GM12878 (cell line): ENCODE measurements at regions not wholly inside any gene's neighbourhood (a gene's known extent, or its start where the extent isn't known, plus 50 kb on each side); places are given as distances from the start of the nearest gene placed in this dataset.

ENCODE experiments used
- ATAC-seq: fragments of 200-7000 bp; cut with Tn5 transposase; 3 replicates; pipeline ENCODE4 v1.9.1; 2020; ENCODE audit warnings: mild to moderate bottlenecking, moderate library complexity
- BruUV-seq: library from RNA; stranded (reverse); fragments of 400-500 nt; replicated peaks from 2 replicates; lab custom pipeline; 2021; lab: Mats Ljungman, UMichigan
- CTCF ChIA-PET: fragments of 300-600 bp; sonication (Branson Sonifier 250); formaldehyde crosslinking; extraction: SDS; loops from one replicate; lab custom pipeline; 2021; ENCODE audit warnings: inconsistent platforms; lab: Yijun Ruan, JAX
- POLR2A ChIA-PET: fragments of 350-600 bp; formaldehyde crosslinking; extraction: SDS; loops from one replicate; lab custom pipeline; 2021; ENCODE audit warnings: inconsistent platforms; lab: Charles Lee
- RAD21 ChIA-PET: fragments of 300-600 bp; sonication (Branson Sonifier 250); formaldehyde crosslinking; loops from one replicate; lab custom pipeline; 2023; ENCODE audit warnings: antibody characterized with exemption; ENCODE audit not compliant: unreplicated experiment; lab: Charles Lee
- SMC1A ChIA-PET: fragments of 300-600 bp; sonication (Branson Sonifier 250); formaldehyde crosslinking; loops from one replicate; lab custom pipeline; 2023; ENCODE audit not compliant: unreplicated experiment, uncharacterized antibody; lab: Charles Lee
- DNase-seq: peaks from one replicate; pipeline ENCODE4 v3.0.0-alpha.2; 2011; ENCODE audit warnings: low read depth, low spot score
- FAIRE-seq: peaks from 3 replicates; lab custom pipeline; 2011; peaks lifted over from hg19 to GRCh38; lab: Jason Lieb, UNC
- H2AFZ ChIP-seq: 2 replicates; pipeline ENCODE4 v1.6.0; 2011; ENCODE audit warnings: low read depth, low read length, control low read depth; ENCODE audit not compliant: control insufficient read depth
- H3K27ac ChIP-seq: 2 replicates; pipeline ENCODE4 v1.5.1; 2011; ENCODE audit warnings: control low read depth; ENCODE audit not compliant: control insufficient read depth, insufficient read depth
- H3K27me3 ChIP-seq, 2 experiments: replicated peaks in 1 of 2; 2 replicates each; pipeline versions ENCODE4 v1.6.0 to v1.6.1; 2011; ENCODE audit warnings: low read length in 1 of 2; ENCODE audit not compliant: control insufficient read depth in 2 of 2, insufficient read depth in 2 of 2
- H3K36me3 ChIP-seq, 2 experiments: 2 replicates each; pipeline ENCODE4 v1.5.1; 2011; ENCODE audit warnings: low read length in 1 of 2; ENCODE audit not compliant: control insufficient read depth in 2 of 2, insufficient read depth in 2 of 2
- H3K4me1 ChIP-seq: 2 replicates; pipeline ENCODE4 v1.6.1; 2011; ENCODE audit warnings: mild to moderate bottlenecking, low read length, moderate library complexity, mixed read lengths; ENCODE audit not compliant: control insufficient read depth, insufficient read depth
- H3K4me2 ChIP-seq: 2 replicates; pipeline ENCODE4 v1.6.0; 2011; ENCODE audit warnings: control low read depth; ENCODE audit not compliant: control insufficient read depth, insufficient read depth
- H3K4me3 ChIP-seq: fragments of 200-600 bp; sonication (generic); 2 replicates; pipeline ENCODE4 v1.5.1; 2016
- H3K79me2 ChIP-seq: 2 replicates; pipeline ENCODE4 v1.6.0; 2011; ENCODE audit warnings: low read length; ENCODE audit not compliant: control insufficient read depth, insufficient read depth
- H3K9ac ChIP-seq: 2 replicates; pipeline ENCODE4 v1.8.0; 2011; ENCODE audit warnings: low read length, control low read depth, mixed read lengths; ENCODE audit not compliant: control insufficient read depth, insufficient read depth
- H3K9me3 ChIP-seq: replicated peaks from 3 replicates; pipeline ENCODE4 v1.5.1; 2011; ENCODE audit warnings: mild to moderate bottlenecking, low read length; ENCODE audit not compliant: control insufficient read depth, insufficient read depth
- H4K20me1 ChIP-seq: 2 replicates; pipeline ENCODE4 v1.6.0; 2011; ENCODE audit not compliant: control insufficient read depth, insufficient read depth
- CBX3 ChIP-seq: fragments of 200-600 bp; sonication (generic); IDR thresholded peaks from 2 replicates; pipeline ENCODE4 v1.6.1; 2016; ENCODE audit warnings: low read depth, borderline replicate concordance
- CBX5 ChIP-seq: sonication (generic); IDR thresholded peaks from 2 replicates; pipeline ENCODE4 v1.6.1; 2016; ENCODE audit warnings: low read depth, moderate library complexity, mild to moderate bottlenecking, inconsistent platforms
- EP300 ChIP-seq, 2 experiments: fragments of 150-350 bp in 1 of 2; IDR thresholded peaks; 2 replicates each; pipeline ENCODE4 v1.6.1; 2011 to 2012; ENCODE audit warnings: low read depth in 2 of 2, low read length in 2 of 2, borderline replicate concordance in 1 of 2, improper control_type of control experiment in 1 of 2, inconsistent platforms in 1 of 2; ENCODE audit not compliant: control insufficient read depth in 1 of 2
- EZH2 ChIP-seq: IDR thresholded peaks from 2 replicates; pipeline ENCODE4 v1.6.1; 2012; ENCODE audit warnings: low read depth, mild to moderate bottlenecking, control low read depth, inconsistent platforms, low read length, borderline replicate concordance; ENCODE audit not compliant: control insufficient read depth
- FOXK2 ChIP-seq: fragments of 450-650 bp; IDR thresholded peaks from 2 replicates; pipeline ENCODE4 v1.6.1; 2017; ENCODE audit warnings: mild to moderate bottlenecking, moderate library complexity
- GABPA ChIP-seq: IDR thresholded peaks from 2 replicates; pipeline ENCODE4 v1.6.1; 2014; ENCODE audit warnings: antibody characterized with exemption, low read depth, mild to moderate bottlenecking, inconsistent platforms
- KAT2A ChIP-seq: conservative IDR thresholded peaks from 2 replicates; pipeline ENCODE4 v1.6.1; 2011; ENCODE audit warnings: low read depth, low read length; ENCODE audit not compliant: control insufficient read depth
- MYB ChIP-seq: fragments of 150-350 bp; IDR thresholded peaks from 2 replicates; pipeline ENCODE4 v1.6.1; 2014; ENCODE audit warnings: mild to moderate bottlenecking, low read depth, low read length, borderline replicate concordance
- NBN ChIP-seq: fragments of 450-650 bp; IDR thresholded peaks from 2 replicates; pipeline ENCODE4 v1.6.1; 2016
- NR2C1 ChIP-seq: fragments of 450-650 bp; IDR thresholded peaks from 2 replicates; pipeline ENCODE4 v1.6.1; 2017; ENCODE audit warnings: antibody characterized with exemption, mild to moderate bottlenecking, moderate library complexity
- PML ChIP-seq: IDR thresholded peaks from 2 replicates; pipeline ENCODE4 v1.6.1; 2012; ENCODE audit warnings: low read length, inconsistent platforms
- SREBF2 ChIP-seq: IDR thresholded peaks from 2 replicates; pipeline ENCODE4 v1.6.1; 2012; ENCODE audit warnings: mild to moderate bottlenecking, low read length
- ZNF207 ChIP-seq: fragments of 450-650 bp; IDR thresholded peaks from 2 replicates; pipeline ENCODE4 v1.6.1; 2014; ENCODE audit warnings: antibody characterized with exemption, mild to moderate bottlenecking, borderline replicate concordance
- ZNF24 ChIP-seq: fragments of 450-650 bp; IDR thresholded peaks from 2 replicates; pipeline ENCODE4 v1.6.1; 2017; ENCODE audit warnings: antibody characterized with exemption, mild to moderate bottlenecking
- ZZZ3 ChIP-seq: IDR thresholded peaks from 2 replicates; pipeline ENCODE4 v1.6.1; 2011; ENCODE audit warnings: low read depth; ENCODE audit not compliant: control insufficient read depth, insufficient read length
- WGBS: methylation state at CpG from one replicate; pipeline ENCODE4 v1.1.6; 2016; ENCODE audit warnings: low lambda C conversion rate; ENCODE audit not compliant: insufficient replicate concordance, insufficient coverage; ENCODE audit errors: missing lambda C conversion rate; 5-methylcytosine and 5-hydroxymethylcytosine counted together
- in situ Hi-C: fragments of 300-500 bp; cut with MboI; formaldehyde crosslinking; loops from 9 replicates; pipeline ENCODE4 v1.14.3; 2018; ENCODE audit warnings: mixed read lengths
- intact Hi-C: fragments of 100-400 bp; cut with micrococcal nuclease; formaldehyde crosslinking; loops from one replicate; pipeline ENCODE4 v1.14.2; 2022; ENCODE audit not compliant: unreplicated experiment
- TF ChIP-seq, protein P1 (sequence below): IDR thresholded peaks from 2 replicates; pipeline ENCODE4 v1.6.1; 2011; ENCODE audit warnings: low read depth, low read length, improper control_type of control experiment, borderline replicate concordance
- TF ChIP-seq, protein P2 (sequence below): fragments of 450-650 bp; conservative IDR thresholded peaks from 2 replicates; pipeline ENCODE4 v1.6.1; 2017; ENCODE audit warnings: mild to moderate bottlenecking, moderate library complexity
- TF ChIP-seq, protein P3 (sequence below): fragments of 450-650 bp; IDR thresholded peaks from 2 replicates; pipeline ENCODE4 v1.6.1; 2016; ENCODE audit warnings: mild to moderate bottlenecking
- TF ChIP-seq, protein P4 (sequence below): IDR thresholded peaks from 2 replicates; pipeline ENCODE4 v1.6.1; 2012; ENCODE audit warnings: low read depth, low read length, improper control_type of control experiment

DNA sequence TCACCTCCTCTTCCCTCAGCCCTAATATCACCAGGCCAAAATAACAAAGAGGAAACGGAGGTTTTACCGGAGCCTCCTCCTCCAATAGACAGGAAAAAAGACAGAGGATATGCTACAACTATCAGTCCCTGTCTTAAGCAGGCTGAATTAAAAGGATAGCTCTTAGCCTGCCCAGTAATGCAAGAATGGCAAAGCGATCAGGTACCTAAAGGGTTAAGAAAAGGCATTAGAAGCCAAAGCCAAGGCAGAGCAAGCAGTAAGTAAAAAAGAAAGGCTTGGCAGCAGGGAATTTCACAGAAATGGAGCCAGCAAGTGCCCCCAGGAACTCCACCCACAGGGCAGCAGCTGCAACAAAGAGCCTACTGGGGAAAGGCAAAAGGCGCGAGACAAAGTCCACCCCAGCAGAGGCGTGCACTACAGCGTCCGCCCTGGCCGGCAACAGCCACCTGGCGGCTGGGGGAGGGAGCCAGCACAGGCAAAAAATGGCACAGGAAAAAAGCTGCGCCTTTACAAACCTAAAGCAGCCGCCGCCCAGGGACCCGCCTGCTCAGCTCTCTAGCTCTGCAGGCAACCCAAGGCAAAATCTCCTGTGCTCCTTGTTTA is 220.6 kb upstream of the ZC4H2 start (continued):
- TF ChIP-seq, protein P1, sequence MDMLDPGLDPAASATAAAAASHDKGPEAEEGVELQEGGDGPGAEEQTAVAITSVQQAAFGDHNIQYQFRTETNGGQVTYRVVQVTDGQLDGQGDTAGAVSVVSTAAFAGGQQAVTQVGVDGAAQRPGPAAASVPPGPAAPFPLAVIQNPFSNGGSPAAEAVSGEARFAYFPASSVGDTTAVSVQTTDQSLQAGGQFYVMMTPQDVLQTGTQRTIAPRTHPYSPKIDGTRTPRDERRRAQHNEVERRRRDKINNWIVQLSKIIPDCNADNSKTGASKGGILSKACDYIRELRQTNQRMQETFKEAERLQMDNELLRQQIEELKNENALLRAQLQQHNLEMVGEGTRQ = no peak
- TF ChIP-seq ZZZ3 = no peak

DNA sequence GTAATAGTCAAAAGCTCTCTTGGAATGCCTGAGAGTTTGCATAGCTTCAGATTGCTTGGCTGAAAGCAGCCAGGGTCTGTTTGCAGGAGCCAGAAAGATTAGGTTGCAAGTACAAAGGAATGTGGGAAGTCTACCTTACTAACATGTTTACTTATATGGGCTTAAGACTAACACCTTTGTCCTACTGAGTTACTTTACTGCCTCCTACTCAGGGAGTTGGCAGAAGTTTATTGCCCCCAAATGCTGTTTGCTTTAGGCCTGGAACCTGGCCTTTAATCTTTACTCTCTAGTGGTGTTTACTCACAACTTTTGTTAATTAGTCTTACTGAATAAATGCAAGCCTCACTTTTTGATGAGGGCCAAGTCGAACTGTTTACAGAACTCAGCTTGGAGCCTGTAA is 219.4 kb upstream of the ZC4H2 start:
- WGBS = 0% methylated on average over 1 of the region's 1 CpG
- H3K27ac ChIP-seq = no peak overlapping the region
- H3K36me3 ChIP-seq = no peaks in the 10 kb centered on the region
- CTCF ChIA-PET = no interaction called here
- H2AFZ ChIP-seq = no peak overlapping the region
- SMC1A ChIA-PET = no interaction called here
- no peaks in the 10 kb centered on the region for H3K27me3 ChIP-seq
- no peak overlapping the region for H3K9ac ChIP-seq
- H3K79me2 ChIP-seq = no peaks in the 10 kb centered on the region
- TF ChIP-seq, protein P1 = no peak
- TF ChIP-seq FOXK2 (no peak), GABPA (no peak), ZNF207 (no peak), NR2C1 (no peak), KAT2A (no peak), ZNF24 (no peak), EZH2 (no peak), PML (no peak), CBX5 (no peak), EP300 (IDR thresholded peaks at IDR 0.05; ENCODE audit: borderline replicate concordance in 1 of 2, control insufficient read depth in 1 of 2, low read depth in 2 of 2, low read length in 2 of 2) (no peak), SREBF2 (no peak), MYB (no peak), CBX3 (no peak), NBN (no peak)
- TF ChIP-seq, protein P2, sequence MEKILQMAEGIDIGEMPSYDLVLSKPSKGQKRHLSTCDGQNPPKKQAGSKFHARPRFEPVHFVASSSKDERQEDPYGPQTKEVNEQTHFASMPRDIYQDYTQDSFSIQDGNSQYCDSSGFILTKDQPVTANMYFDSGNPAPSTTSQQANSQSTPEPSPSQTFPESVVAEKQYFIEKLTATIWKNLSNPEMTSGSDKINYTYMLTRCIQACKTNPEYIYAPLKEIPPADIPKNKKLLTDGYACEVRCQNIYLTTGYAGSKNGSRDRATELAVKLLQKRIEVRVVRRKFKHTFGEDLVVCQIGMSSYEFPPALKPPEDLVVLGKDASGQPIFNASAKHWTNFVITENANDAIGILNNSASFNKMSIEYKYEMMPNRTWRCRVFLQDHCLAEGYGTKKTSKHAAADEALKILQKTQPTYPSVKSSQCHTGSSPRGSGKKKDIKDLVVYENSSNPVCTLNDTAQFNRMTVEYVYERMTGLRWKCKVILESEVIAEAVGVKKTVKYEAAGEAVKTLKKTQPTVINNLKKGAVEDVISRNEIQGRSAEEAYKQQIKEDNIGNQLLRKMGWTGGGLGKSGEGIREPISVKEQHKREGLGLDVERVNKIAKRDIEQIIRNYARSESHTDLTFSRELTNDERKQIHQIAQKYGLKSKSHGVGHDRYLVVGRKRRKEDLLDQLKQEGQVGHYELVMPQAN = no peak
- TF ChIP-seq, protein P3, sequence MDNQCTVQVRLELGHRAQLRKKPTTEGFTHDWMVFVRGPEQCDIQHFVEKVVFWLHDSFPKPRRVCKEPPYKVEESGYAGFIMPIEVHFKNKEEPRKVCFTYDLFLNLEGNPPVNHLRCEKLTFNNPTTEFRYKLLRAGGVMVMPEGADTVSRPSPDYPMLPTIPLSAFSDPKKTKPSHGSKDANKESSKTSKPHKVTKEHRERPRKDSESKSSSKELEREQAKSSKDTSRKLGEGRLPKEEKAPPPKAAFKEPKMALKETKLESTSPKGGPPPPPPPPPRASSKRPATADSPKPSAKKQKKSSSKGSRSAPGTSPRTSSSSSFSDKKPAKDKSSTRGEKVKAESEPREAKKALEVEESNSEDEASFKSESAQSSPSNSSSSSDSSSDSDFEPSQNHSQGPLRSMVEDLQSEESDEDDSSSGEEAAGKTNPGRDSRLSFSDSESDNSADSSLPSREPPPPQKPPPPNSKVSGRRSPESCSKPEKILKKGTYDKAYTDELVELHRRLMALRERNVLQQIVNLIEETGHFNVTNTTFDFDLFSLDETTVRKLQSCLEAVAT = no peak
- TF ChIP-seq, protein P4, sequence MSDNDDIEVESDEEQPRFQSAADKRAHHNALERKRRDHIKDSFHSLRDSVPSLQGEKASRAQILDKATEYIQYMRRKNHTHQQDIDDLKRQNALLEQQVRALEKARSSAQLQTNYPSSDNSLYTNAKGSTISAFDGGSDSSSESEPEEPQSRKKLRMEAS = no peak
- FAIRE-seq (no peak), ATAC-seq (no peak), DNase-seq (no peak)
- no peaks in the 10 kb centered on the region for H3K9me3 ChIP-seq
- H3K4me1 ChIP-seq = no peaks in the 10 kb centered on the region
- no peaks in the 10 kb centered on the region for H4K20me1 ChIP-seq
- in situ Hi-C loops = no loop called here
- H3K4me3 ChIP-seq = no peak overlapping the region
- POLR2A ChIA-PET = no interaction called here
- BruUV-seq = no TSS peak
- no peak overlapping the region for H3K4me2 ChIP-seq
- intact Hi-C loops = no loop called here
- RAD21 ChIA-PET = no interaction called here
